ENCODE measurements at regions not wholly inside any gene's neighbourhood (a gene's known extent, or its start where the extent isn't known, plus 50 kb on each side); places are given as distances from the start of the nearest gene placed in this dataset.

- TF ChIP-seq, protein P1, sequence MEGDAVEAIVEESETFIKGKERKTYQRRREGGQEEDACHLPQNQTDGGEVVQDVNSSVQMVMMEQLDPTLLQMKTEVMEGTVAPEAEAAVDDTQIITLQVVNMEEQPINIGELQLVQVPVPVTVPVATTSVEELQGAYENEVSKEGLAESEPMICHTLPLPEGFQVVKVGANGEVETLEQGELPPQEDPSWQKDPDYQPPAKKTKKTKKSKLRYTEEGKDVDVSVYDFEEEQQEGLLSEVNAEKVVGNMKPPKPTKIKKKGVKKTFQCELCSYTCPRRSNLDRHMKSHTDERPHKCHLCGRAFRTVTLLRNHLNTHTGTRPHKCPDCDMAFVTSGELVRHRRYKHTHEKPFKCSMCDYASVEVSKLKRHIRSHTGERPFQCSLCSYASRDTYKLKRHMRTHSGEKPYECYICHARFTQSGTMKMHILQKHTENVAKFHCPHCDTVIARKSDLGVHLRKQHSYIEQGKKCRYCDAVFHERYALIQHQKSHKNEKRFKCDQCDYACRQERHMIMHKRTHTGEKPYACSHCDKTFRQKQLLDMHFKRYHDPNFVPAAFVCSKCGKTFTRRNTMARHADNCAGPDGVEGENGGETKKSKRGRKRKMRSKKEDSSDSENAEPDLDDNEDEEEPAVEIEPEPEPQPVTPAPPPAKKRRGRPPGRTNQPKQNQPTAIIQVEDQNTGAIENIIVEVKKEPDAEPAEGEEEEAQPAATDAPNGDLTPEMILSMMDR (IDR thresholded peaks at IDR 0.05) = no peak
- TF ChIP-seq EP300 (IDR thresholded peaks at IDR 0.05) (no peak), POLR2A (IDR thresholded peaks at IDR 0.05) (no peak)
Observed at GRCh38 chr16:80288616-80289015, 252.2 kb upstream of the DYNLRB2 start.
